ENCODE measurements at regions not wholly inside any gene's neighbourhood (a gene's known extent, or its start where the extent isn't known, plus 50 kb on each side); places are given as distances from the start of the nearest gene placed in this dataset.

DNA sequence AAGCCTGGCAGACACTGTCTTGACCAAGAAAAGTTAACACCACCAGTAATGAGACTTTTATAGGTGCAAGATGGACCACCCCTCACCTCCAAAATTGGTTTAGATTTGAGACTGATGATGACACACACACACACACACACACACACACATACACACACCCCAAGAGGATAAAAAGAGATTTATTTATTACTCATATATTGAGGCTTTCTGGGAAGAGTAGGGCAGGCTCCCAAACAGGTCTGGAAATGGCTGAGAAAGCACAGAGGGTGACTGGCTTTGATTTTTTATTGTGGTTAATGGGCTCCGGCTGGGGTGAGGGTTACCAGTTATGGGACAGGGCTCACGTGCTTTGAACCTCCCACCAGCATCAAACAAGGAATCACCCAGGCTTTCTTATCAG lies 54.2 kb upstream of the ADAM23 start:
- no peaks in the 10 kb centered on the region for H3K27me3 ChIP-seq (ENCODE audit: control insufficient read depth, insufficient read depth, low read length)
- BruUV-seq (replicated peaks) = no TSS peak
- H3K27ac ChIP-seq (ENCODE audit: low read length) = no peak overlapping the region
- TF ChIP-seq TCF7L2 (IDR thresholded peaks at IDR 0.05; ENCODE audit: low read depth, low read length) (no peak), SIN3A (IDR thresholded peaks at IDR 0.05; ENCODE audit: borderline replicate concordance, insufficient read depth, low read depth, low read length) (no peak), POLR2AphosphoS5 (IDR thresholded peaks at IDR 0.05; ENCODE audit: low read depth, low read length) (no peak)
- TF ChIP-seq, protein P1, sequence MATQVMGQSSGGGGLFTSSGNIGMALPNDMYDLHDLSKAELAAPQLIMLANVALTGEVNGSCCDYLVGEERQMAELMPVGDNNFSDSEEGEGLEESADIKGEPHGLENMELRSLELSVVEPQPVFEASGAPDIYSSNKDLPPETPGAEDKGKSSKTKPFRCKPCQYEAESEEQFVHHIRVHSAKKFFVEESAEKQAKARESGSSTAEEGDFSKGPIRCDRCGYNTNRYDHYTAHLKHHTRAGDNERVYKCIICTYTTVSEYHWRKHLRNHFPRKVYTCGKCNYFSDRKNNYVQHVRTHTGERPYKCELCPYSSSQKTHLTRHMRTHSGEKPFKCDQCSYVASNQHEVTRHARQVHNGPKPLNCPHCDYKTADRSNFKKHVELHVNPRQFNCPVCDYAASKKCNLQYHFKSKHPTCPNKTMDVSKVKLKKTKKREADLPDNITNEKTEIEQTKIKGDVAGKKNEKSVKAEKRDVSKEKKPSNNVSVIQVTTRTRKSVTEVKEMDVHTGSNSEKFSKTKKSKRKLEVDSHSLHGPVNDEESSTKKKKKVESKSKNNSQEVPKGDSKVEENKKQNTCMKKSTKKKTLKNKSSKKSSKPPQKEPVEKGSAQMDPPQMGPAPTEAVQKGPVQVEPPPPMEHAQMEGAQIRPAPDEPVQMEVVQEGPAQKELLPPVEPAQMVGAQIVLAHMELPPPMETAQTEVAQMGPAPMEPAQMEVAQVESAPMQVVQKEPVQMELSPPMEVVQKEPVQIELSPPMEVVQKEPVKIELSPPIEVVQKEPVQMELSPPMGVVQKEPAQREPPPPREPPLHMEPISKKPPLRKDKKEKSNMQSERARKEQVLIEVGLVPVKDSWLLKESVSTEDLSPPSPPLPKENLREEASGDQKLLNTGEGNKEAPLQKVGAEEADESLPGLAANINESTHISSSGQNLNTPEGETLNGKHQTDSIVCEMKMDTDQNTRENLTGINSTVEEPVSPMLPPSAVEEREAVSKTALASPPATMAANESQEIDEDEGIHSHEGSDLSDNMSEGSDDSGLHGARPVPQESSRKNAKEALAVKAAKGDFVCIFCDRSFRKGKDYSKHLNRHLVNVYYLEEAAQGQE (IDR thresholded peaks at IDR 0.05; ENCODE audit: insufficient read depth in 1 of 2, low read depth in 2 of 2, low read length in 1 of 2) = no peak
- TF ChIP-seq, protein P2, sequence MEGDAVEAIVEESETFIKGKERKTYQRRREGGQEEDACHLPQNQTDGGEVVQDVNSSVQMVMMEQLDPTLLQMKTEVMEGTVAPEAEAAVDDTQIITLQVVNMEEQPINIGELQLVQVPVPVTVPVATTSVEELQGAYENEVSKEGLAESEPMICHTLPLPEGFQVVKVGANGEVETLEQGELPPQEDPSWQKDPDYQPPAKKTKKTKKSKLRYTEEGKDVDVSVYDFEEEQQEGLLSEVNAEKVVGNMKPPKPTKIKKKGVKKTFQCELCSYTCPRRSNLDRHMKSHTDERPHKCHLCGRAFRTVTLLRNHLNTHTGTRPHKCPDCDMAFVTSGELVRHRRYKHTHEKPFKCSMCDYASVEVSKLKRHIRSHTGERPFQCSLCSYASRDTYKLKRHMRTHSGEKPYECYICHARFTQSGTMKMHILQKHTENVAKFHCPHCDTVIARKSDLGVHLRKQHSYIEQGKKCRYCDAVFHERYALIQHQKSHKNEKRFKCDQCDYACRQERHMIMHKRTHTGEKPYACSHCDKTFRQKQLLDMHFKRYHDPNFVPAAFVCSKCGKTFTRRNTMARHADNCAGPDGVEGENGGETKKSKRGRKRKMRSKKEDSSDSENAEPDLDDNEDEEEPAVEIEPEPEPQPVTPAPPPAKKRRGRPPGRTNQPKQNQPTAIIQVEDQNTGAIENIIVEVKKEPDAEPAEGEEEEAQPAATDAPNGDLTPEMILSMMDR (IDR thresholded peaks at IDR 0.05) = no peak
- no peaks in the 10 kb centered on the region for H3K36me3 ChIP-seq (ENCODE audit: control insufficient read depth, insufficient read depth, low read length)
- ChIA-PET CTCF (no interaction called here), POLR2A (no interaction called here)
- in situ Hi-C loops (cut with HindIII; ENCODE audit: low pct_unique_long_range_greater_than_20kb, low sequenced_read_pairs) = no loop called here
- intact Hi-C loops (cut with micrococcal nuclease; ENCODE audit: unreplicated experiment) = no loop called here
- peaks cover 3% of the 10 kb centered on the region; the same call in 1 of the 2 replicates for H3K9me3 ChIP-seq (ENCODE audit: control insufficient read depth, insufficient read depth, low read depth, low read length)
- no peak overlapping the region for H3K4me3 ChIP-seq (ENCODE audit: low read depth in 2 of 2, low read length in 2 of 2)
- H3K4me1 ChIP-seq (ENCODE audit: control insufficient read depth, insufficient read depth, low read length) = no peaks in the 10 kb centered on the region
- ATAC-seq (no peak), DNase-seq (ENCODE audit: low read depth, low spot score) (no peak)

DNA sequence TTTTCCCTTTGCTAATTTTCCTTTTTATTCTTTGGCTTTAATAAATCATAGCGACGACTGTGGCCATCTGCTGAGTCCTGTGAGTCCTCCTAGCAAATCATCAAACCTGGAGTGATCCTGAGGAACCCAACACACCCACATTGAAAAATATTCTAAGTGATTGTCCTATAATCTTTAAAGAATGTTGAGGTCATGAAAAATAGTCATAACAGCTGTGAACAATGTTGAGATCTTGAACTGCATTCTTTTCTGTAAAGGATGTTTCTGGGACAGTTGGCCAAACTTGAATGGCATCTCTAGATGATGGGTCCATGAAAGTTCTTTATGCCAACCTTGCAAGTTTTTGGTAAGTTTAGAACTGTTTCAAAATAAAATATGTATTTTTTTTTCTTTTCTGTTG lies 53.2 kb upstream of the ADAM23 start:
- intact Hi-C loops (cut with micrococcal nuclease; ENCODE audit: unreplicated experiment) (loop anchor here (10.0 kb wide), 1 partner anchor 165 kb away; no protein-coding TSS in a partner anchor), in situ Hi-C loops (cut with HindIII; ENCODE audit: low pct_unique_long_range_greater_than_20kb, low sequenced_read_pairs) (no loop called here)
- DNase-seq (ENCODE audit: low read depth, low spot score) = no peak
- POLR2A ChIA-PET = no interaction called here
- no TSS peak for BruUV-seq (replicated peaks)
- Histone ChIP-seq H3K4me3 (ENCODE audit: low read depth in 2 of 2, low read length in 2 of 2) (no peak overlapping the region), H3K27me3 (ENCODE audit: control insufficient read depth, insufficient read depth, low read length) (no peaks in the 10 kb centered on the region), H3K36me3 (ENCODE audit: control insufficient read depth, insufficient read depth, low read length) (no peaks in the 10 kb centered on the region), H3K27ac (ENCODE audit: low read length) (no peak overlapping the region), H3K4me1 (ENCODE audit: control insufficient read depth, insufficient read depth, low read length) (no peaks in the 10 kb centered on the region), H3K9me3 (ENCODE audit: control insufficient read depth, insufficient read depth, low read depth, low read length) (no peaks in the 10 kb centered on the region)
- CTCF ChIA-PET = no interaction called here
- no peak for ATAC-seq
- TF ChIP-seq SIN3A (IDR thresholded peaks at IDR 0.05; ENCODE audit: borderline replicate concordance, insufficient read depth, low read depth, low read length) (no peak), POLR2AphosphoS5 (IDR thresholded peaks at IDR 0.05; ENCODE audit: low read depth, low read length) (no peak), TCF7L2 (IDR thresholded peaks at IDR 0.05; ENCODE audit: low read depth, low read length) (no peak)
- TF ChIP-seq, protein P2 (IDR thresholded peaks at IDR 0.05) = no peak

Measured in Panc1 (cell line).